GM18867 (cell line): ENCODE measurements at regions not wholly inside any gene's neighbourhood (a gene's known extent, or its start where the extent isn't known, plus 50 kb on each side); places are given as distances from the start of the nearest gene placed in this dataset.
"Not testable (repeated sequence)": the region's sequence is repeated elsewhere in the genome, so short reads cannot be mapped to it uniquely, and the experiment has no call there.

Experiments used
- ATAC-seq: cut with Tn5 transposase; IDR thresholded peaks from one replicate; pipeline ENCODE4 v1.9.1; 2021; ENCODE audit warnings: mild to moderate bottlenecking, moderate library complexity; ENCODE audit not compliant: unreplicated experiment

- no peak for ATAC-seq
Measured at GRCh38 chr4:82097504-82097903, 276.3 kb downstream of the HNRNPD start.

- no peak for ATAC-seq
Measured at GRCh38 chr4:82090717-82091116, 283.1 kb downstream of the HNRNPD start.

- no peak for ATAC-seq
Measured at GRCh38 chr4:82084747-82085146, 289.0 kb downstream of the HNRNPD start.

DNA sequence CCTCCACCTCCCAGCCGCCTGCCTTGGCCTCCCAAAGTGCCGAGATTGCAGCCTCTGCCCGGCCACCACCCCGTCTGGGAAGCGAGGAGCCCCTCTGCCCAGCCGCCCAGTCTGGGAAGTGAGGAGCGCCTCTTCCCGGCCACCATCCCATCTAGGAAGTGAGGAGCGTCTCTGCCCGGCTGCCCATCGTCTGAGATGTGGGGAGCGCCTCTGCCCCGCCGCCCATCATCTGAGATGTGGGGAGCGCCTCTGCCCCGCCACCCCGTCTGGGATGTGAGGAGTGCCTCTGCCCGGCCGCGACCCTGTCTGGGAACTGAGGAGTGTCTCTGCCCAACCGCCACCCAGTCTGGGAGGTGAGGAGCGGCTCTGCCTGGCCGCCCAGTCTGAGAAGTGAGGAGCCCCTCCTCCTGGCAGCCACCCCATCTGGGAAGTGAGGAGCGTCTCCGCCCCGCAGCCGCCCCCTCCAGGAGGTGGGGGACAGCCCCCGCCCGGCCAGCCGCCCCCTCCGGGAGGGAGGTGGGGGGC, 296.3 kb downstream of the HNRNPD start:
- ATAC-seq: not testable (repeated sequence)

GRCh38 chr4:82076809-82077208, 297.0 kb downstream of the HNRNPD start:
- ATAC-seq: no peak

DNA sequence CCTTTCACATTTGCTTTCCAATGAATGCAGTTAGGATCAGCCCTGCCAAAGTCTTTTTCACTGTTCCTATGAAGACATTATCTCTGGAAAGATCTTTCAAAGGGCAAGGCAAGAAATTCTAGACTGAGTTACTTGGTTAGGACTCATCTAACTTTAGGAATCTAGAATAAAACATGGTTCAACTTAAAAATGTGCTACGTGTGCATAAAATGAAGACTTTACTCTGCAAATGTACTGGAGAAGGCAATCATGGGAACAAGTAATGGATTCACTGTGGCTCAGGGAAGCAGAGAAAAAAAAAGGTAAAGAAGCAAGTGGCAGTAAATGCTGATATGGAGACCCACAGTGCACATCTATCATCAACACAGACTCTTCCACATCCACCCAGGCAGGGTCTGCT, 297.4 kb downstream of the HNRNPD start:
- no peak for ATAC-seq

DNA sequence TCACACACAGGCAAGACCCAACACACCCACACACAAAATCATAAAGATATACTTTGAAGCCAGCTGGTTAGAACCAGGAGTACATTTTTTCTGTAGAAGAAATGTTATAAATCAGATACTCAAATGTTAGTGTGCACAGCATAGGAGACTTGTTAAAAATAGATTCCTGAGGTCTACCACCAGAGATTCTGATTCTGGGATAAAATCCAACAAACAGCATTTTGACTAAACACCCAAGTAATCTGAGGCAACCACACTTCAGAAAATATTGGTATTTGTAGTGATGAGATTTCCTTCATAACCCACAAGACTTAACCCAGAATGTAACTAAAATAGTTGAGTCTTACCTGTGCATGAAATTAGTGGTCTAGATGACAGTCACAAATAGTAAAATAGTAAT, 301.8 kb downstream of the HNRNPD start:
- ATAC-seq: no peak

- no peak for ATAC-seq
Measured at GRCh38 chr4:82069883-82070638, 303.7 kb downstream of the HNRNPD start.

DNA sequence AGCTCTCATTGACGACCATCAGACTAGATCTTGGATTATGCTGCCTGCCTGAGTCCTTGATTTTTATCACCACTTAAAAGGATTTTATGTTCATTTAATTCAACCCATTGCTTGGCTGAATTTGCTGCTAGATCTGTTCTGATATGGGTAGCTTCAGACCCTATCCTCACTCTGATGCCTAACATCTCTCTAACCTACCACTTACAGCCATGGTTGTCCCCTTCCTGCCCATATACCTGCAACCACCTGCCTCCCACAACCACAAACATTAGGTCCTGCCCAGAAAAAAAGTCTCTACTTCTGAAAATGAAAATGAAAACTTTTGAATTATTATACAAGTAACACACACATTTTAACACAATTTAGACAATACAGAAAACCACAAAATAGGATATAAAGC, 310.8 kb downstream of the HNRNPD start:
- ATAC-seq: no peak

DNA sequence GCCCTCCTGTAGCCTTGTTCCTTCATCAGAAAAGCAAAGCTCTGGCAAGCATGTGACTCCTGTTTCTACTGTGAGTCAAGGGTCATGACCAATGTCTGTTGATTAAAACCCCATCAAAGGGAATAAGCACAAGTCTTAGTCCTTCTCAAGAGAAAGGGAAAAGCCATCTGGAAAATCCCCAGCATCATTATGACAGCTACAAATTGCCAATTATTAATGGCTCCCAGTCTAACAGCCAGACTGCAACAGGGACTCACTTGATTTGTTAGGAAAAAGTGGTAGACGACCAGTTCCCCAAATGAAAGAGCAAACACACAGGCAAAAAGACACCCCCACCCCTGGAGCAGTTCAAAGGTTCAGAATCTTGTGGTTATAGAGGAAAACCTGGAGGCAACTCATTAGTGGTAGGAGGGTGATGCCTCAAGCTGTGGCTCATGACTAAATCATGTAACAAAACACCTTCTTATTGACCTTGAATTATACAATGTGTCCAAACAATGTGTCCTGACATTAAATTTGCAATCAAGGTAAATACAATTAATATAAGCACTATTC, 315.7 kb downstream of the HNRNPD start:
- no peak for ATAC-seq

DNA sequence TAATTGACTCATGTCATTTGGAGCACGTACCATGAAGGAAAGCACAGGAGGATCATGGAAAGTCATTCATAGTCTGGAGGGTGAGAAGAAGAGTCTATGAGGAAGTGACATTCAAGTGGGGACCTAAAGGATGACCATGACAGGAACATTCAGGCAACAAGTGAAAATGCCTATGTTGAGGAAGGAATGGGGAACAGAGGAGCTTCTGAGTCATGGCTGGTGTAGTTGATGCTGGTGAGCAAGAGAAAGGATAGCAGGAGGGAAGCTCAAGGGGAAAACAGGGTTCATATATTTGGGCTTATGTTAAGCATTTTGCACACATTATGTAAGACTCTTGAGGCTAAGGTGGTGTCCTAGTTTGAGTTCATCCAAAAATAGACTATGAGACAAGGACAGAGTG, 318.6 kb downstream of the HNRNPD start:
- ATAC-seq: no peak

GRCh38 chr4:82053396-82053795, 320.4 kb downstream of the HNRNPD start:
- no peak for ATAC-seq

DNA sequence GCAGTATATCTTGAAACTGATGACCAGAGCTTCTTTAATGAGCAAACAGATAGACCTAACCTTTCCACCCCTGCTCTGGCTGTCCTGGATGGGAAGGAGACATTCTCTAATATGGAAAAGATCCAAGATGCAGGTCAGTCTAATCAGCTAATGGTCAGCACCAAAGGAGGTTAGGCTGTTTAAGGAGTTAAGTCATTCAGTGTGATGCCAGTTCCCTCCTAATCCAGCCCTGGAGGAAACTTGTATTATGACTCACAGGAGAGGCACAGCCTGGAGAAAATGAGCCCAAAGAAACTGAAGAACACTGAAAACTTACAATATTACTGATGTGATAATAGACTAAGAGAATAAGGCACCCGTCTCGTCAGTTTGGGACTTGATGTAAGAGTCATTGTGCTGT, 323.0 kb downstream of the HNRNPD start:
- no peak for ATAC-seq

GRCh38 chr4:82049294-82049693, 324.5 kb downstream of the HNRNPD start:
- ATAC-seq: no peak

DNA sequence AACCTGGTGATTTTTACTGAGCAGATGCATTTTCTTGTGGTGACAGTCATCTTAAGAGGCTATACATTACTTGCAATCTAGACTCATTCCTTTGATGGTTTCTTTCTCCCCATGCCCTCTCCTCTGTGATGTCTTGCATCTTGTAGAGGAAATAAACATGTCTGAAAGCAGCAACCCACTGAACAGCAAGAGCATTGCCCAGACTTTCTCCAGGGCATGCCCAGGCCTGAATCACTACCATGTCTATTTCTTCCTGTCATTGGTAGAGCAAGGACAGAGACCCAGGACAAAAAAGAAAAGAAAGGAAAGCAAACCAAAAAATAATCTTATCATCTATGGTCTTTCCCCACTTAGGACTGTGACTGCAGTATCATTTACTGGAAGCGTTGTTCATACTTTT, 326.1 kb downstream of the HNRNPD start:
- ATAC-seq: no peak

DNA sequence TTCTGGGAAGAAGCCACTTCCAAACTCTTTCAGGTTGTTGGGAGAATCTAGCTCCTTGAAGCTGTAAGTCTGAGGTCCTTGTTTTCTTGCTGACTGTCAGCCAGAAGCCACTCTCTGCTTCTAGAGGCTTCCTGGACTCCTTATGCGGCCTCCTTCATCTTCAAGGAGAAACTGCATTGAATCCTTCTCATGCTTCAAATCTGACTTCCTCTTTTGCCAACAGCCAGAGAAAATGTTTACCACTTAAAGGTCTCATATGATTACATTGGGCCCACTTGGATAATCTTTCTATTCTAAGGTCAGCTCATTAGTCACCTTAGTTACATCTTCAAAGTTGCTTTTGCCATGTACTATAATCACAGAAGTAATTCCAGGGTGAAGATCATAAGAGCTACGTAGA, 327.0 kb downstream of the HNRNPD start:
- no peak for ATAC-seq

GRCh38 chr4:82045267-82045666, 328.5 kb downstream of the HNRNPD start:
- no peak for ATAC-seq

GRCh38 chr4:82044141-82044993, 329.4 kb downstream of the HNRNPD start:
- ATAC-seq: no peak

- ATAC-seq: no peak
Measured at GRCh38 chr4:82043809-82044137, 330.0 kb downstream of the HNRNPD start.

DNA sequence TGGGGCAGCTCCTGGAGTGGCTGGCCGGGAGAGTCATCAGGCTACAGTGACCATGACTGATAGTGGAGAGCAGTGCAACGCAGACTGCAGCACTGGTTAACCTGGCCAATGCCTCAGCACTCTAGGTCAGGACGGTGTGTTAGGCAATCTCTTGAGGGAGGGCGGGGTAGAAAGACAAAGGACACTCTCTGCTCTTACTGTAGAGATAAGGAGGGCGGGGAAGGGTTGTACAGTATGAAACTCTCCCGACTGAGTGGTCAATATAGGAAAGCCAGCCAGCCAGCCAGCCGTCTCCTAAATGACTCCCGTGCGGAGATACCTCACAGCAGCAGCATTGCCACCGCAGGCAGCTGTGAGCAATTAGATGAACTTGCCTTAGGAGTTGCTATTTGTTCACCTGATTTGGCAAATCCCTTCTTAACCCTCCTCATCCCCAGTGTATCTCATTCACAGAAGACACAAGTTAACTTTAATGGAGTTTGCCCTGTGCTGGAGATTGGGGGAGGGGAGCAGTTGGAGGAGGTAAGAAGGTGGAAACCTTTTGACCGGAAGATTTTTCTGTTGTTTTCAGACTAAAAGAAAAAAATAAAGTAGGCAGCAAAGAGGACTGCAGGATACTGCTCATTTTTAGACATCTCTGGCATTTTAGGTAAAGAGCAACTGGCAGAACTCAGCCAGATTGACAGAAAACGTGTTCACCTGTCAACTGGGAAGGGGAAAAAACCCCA, 330.5 kb downstream of the HNRNPD start:
- ATAC-seq: no peak

DNA sequence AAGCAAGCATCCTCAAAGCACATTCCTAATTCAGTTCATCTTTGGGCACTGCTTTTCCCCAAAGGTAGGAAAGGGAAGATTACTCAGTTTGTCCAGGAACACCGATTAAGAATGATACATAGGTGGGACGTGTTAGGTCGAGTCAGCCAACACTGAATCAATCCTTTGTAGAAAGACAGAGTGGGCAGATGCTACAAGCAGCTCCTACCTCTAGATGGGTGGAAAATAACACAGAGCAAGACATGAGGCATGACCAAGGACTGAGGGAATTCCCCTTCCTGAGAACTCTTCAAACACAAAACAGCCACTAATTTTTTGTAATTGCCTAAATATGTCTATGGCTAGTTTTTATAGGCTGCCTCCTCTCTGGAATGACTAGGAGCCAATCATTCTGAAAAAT, 331.7 kb downstream of the HNRNPD start:
- ATAC-seq: no peak
